LNCAP (cell line): ENCODE measurements at regions not wholly inside any gene's neighbourhood (a gene's known extent, or its start where the extent isn't known, plus 50 kb on each side); places are given as distances from the start of the nearest gene placed in this dataset.

Experiments used
- TF ChIP-seq, protein P1 (sequence below): fragments of 450-650 bp; IDR thresholded peaks from 2 replicates; pipeline ENCODE4 v1.5.1; 2017; ENCODE audit warnings: mild to moderate bottlenecking

DNA sequence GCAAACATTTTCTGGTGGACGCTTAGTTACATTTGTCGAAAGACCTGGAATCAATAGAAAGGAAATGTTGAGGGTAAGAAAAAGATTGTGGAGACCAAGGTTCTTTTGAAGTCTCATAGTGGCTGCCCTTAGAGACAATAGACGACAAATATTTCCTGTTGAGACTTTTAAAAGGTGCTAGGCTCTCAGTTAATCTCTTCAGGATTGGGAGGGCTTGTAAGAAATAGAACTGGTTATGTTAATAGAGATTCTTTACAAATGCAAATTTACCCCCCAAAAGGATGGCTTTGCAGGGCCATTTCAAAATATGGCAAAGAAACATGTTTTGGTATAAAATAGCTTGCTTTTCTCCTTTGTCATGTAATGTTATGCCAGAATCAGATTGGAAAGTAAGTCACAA lies 428.2 kb upstream of the CTNND2 start:
- TF ChIP-seq, protein P1, sequence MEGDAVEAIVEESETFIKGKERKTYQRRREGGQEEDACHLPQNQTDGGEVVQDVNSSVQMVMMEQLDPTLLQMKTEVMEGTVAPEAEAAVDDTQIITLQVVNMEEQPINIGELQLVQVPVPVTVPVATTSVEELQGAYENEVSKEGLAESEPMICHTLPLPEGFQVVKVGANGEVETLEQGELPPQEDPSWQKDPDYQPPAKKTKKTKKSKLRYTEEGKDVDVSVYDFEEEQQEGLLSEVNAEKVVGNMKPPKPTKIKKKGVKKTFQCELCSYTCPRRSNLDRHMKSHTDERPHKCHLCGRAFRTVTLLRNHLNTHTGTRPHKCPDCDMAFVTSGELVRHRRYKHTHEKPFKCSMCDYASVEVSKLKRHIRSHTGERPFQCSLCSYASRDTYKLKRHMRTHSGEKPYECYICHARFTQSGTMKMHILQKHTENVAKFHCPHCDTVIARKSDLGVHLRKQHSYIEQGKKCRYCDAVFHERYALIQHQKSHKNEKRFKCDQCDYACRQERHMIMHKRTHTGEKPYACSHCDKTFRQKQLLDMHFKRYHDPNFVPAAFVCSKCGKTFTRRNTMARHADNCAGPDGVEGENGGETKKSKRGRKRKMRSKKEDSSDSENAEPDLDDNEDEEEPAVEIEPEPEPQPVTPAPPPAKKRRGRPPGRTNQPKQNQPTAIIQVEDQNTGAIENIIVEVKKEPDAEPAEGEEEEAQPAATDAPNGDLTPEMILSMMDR = no peak

DNA sequence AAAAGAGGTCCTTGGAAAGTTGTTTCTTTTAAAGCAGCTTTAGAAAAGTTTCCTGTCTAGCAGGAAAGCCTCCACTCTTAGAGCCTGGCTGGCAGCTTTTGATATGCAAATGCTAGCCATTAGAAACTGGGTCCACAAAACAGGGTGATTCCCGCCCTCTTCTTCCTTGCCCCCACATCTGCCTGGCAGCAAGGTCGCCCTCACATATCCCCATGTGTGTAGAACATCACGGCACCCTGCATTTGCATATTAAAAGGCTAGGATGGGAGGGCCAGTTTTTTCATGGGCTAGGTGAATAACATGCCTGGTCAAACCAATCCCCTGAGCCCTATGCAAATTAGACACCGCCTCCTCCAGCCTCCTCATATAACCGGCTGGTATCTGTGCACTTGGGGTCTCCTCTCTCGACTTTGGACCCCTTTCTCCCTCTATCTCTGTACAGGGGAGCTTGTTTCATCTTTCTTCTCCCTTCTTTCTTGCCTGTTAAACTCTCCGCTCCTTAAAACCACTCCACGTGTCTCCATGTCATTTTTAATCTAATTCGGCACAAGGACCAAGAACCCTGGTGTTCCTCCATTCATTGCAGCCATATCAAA lies 426.8 kb upstream of the CTNND2 start:
- TF ChIP-seq, protein P1 = no peak

DNA sequence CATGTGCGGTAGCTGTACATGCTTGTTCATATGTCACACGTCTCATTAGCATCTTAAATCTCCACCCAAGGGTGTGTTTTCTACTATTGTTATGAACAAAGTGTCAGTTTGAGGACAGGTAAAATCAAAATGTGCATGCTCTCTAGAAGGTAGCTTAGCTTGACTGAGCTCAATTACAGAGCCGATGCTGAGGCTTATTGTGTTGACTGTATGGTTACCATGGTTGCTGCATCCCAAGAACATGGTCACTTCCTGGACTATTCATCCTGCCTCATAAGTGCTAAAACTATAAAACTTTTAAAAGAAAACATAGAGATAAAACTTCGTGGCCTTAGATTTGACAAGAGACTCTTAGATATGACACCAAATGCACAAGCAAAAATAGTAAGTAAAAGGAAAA lies 426.1 kb upstream of the CTNND2 start:
- TF ChIP-seq, protein P1 = no peak

DNA sequence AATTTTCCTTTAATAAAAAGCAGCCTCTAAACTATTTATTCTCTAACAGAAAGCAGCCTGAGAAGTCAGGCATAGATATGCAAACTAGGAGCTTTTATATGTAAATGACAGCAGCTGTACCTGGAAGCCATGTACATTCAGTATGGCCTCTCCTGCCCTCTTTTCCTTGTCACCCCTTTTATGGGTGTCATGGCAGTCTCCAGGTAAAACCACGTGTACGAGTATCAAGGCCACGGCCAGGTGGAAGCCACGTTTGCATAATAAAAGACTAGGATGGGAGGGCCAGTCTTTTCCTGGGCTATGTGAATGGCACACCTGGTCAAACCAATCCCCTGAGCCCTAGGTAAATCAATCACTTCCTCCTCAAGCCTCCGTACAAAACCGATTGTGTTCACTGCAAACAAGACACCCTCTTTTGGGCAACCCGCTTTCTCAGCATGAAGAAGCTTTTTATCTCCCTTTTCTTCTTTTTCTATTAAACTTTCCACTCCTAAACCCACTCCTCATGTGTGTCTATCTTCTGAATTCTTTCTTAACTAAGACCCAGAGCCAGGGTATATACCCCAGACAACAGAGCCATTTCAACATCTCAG lies 419.5 kb upstream of the CTNND2 start:
- TF ChIP-seq, protein P1 = no peak

DNA sequence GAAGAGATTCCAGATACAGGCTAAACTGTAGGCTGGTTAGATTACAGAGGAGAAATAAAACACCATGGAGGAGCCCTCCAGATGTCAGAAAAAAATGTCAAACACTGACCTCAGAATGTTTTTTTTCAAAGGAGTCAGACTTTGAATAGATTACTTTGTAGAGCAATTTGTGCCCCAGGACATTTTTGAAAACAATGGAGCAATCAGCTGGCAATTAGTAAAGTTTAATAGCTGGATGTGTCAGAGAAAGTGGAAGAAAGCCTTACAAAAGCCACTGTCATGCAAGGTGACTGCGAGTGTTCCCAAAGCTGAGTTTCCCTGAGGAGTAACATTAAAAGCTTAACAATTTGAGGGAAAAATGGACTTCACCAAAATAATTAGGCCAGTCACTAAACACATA lies 417.8 kb upstream of the CTNND2 start:
- TF ChIP-seq, protein P1 = no peak

DNA sequence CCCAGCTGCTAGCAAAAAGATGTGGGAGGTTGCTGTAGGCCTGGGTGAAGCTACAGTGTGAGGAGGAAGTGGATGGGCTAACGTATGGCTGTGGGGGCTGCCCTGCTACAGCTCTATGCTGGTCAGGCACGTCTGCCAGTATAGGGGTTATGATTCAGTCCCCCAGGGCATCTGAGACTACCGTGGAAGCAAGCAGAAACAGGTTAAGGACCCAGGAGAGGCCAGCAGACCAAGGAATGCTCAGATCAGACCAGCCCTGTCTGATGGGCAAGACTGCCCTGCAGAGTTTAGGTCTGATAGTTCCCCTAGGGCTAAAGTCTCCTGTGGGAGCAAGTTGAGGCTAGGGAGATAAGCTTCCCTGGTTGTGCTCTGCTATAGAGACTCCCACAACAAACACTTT lies 416.1 kb upstream of the CTNND2 start:
- TF ChIP-seq, protein P1 = no peak

DNA sequence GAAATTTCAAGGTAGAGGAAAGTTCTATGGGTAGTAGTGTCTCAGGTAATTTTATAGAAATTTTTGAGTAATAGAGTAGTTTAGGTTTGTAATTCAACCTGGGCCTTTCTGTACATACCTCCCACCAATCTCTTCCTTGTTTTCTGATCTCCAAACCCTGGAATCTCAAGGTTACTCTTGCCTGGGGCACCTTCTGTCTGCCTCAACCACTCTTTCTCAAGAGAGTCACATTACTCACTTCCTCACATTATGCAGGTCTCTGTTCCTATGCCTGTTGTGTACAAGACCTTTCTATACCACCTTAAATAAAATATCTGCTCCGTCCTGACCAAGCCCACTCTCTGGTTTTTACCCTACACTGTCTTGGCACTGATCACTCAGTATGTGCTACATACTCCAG lies 412.6 kb upstream of the CTNND2 start:
- TF ChIP-seq, protein P1 = no peak

DNA sequence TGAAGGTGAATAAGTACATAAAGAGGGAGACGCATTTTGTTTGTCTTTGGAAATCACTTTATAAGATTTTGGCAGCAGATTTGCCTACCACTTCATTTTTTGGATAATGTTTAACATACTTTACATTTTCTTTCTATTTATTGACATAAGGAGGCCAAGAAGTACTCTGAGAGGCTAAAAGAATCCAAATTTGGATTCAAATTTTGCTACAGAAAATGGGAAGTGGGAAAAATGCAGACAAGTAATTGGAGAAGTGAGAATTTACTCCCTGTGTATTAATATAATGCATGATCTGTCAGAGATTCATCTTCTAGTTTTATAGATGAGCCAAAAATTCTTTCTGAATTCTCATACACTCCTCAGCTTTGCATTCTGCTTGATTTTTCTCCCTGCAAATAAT lies 411.2 kb upstream of the CTNND2 start:
- TF ChIP-seq, protein P1 = no peak
